ENCODE measurements at regions not wholly inside any gene's neighbourhood (a gene's known extent, or its start where the extent isn't known, plus 50 kb on each side); places are given as distances from the start of the nearest gene placed in this dataset.
A peak's percentile ranks its signal among the peaks of the same experiment; 100 is the strongest.

- TF ChIP-seq CUX1 (IDR thresholded peaks at IDR 0.05; ENCODE audit: insufficient replicate concordance, low read depth, low read length) = no peak
- TF ChIP-seq STAT3 (IDR thresholded peaks at IDR 0.05; ENCODE audit: low read depth, low read length) = no peak
- no peak for TF ChIP-seq EP300 (IDR thresholded peaks at IDR 0.05; ENCODE audit: borderline replicate concordance in 1 of 2, control insufficient read depth in 1 of 2, low read depth in 2 of 2, low read length in 2 of 2)
- TF ChIP-seq EED (IDR thresholded peaks at IDR 0.05; ENCODE audit: low read depth) = peak; percentile 86
- TF ChIP-seq TCF7 (IDR thresholded peaks at IDR 0.05; ENCODE audit: borderline replicate concordance) = no peak
- TF ChIP-seq ZBTB11 (CRISPR knock-in tag; IDR thresholded peaks at IDR 0.05) = no peak
- no peak for TF ChIP-seq MTA2 (IDR thresholded peaks at IDR 0.05; ENCODE audit: low read depth)
- TF ChIP-seq MXI1 (IDR thresholded peaks at IDR 0.05; ENCODE audit: low read depth, low read length) = no peak
- peak in 2 of 3 experiments; percentile 6 to 30; a peak in 3 of 6 replicates for TF ChIP-seq CTCF (IDR thresholded peaks at IDR 0.05 in 2 of 3, conservative IDR thresholded peaks at IDR 0.05 in 1 of 3; ENCODE audit: control insufficient read depth in 2 of 3, extremely low read depth in 1 of 3, insufficient read depth in 1 of 3, low read depth in 3 of 3, low read length in 3 of 3)
- TF ChIP-seq MYC (IDR thresholded peaks at IDR 0.05; ENCODE audit: insufficient read depth, insufficient read length, insufficient replicate concordance, low read length, severe bottlenecking) = no peak
- no peak for TF ChIP-seq TCF3 (IDR thresholded peaks at IDR 0.05; ENCODE audit: borderline replicate concordance, insufficient read depth, low read depth, low read length)
- no peak for TF ChIP-seq EZH2 (IDR thresholded peaks at IDR 0.05; ENCODE audit: borderline replicate concordance, control insufficient read depth, low read depth, low read length)
- TF ChIP-seq TAF1 (IDR thresholded peaks at IDR 0.05; ENCODE audit: borderline replicate concordance, low read depth, low read length) = no peak
- TF ChIP-seq CREM (IDR thresholded peaks at IDR 0.05; ENCODE audit: low read depth) = no peak
- peak; percentile 25; the same call in 1 of the 2 replicates for TF ChIP-seq RELB (IDR thresholded peaks at IDR 0.05; ENCODE audit: low read depth)
- peak; percentile 49 for TF ChIP-seq IKZF1 (conservative IDR thresholded peaks at IDR 0.05)
- no peak for TF ChIP-seq YY1 (IDR thresholded peaks at IDR 0.05; ENCODE audit: low read depth, low read length)
Observed at GRCh38 chr14:22494486-22495135, 94.4 kb downstream of the DAD1 start (continued).
